GM23338 (cell line): ENCODE measurements at regions not wholly inside any gene's neighbourhood (a gene's known extent, or its start where the extent isn't known, plus 50 kb on each side); places are given as distances from the start of the nearest gene placed in this dataset.
A peak's percentile ranks its signal among the peaks of the same experiment; 100 is the strongest.

Experiments used
- ATAC-seq: fragments of 200-7000 bp; cut with Tn5 transposase; 3 replicates; pipeline ENCODE4 v1.9.1; 2020
- DNase-seq: peaks from one replicate; pipeline ENCODE4 v3.0.0-alpha.2; 2015; ENCODE audit warnings: low spot score
- H2AFZ ChIP-seq: fragments of 200-600 bp; sonication (generic); 2 replicates; pipeline ENCODE4 v1.8.0; 2016; ENCODE audit warnings: antibody characterized with exemption, mild to moderate bottlenecking, moderate library complexity
- H3F3A ChIP-seq: fragments of 200-600 bp; sonication (generic); replicated peaks from 2 replicates; pipeline ENCODE4 v1.8.0; 2017; ENCODE audit warnings: antibody characterized with exemption, mixed run types, low read depth
- H3K27ac ChIP-seq: fragments of 200-600 bp; sonication (generic); 2 replicates; pipeline ENCODE4 v1.6.1; 2016; ENCODE audit warnings: low read depth
- H3K27me3 ChIP-seq: fragments of 200-600 bp; sonication (generic); 2 replicates; pipeline ENCODE4 v1.8.0; 2016; ENCODE audit warnings: mild to moderate bottlenecking, mixed run types, moderate library complexity; ENCODE audit not compliant: insufficient read depth
- H3K36me3 ChIP-seq: fragments of 200-600 bp; sonication (generic); 2 replicates; pipeline ENCODE4 v1.8.0; 2016; ENCODE audit warnings: mild to moderate bottlenecking; ENCODE audit not compliant: insufficient read depth
- H3K4me1 ChIP-seq: fragments of 200-600 bp; sonication (generic); 2 replicates; pipeline ENCODE4 v1.8.0; 2016; ENCODE audit warnings: mild to moderate bottlenecking, moderate library complexity; ENCODE audit not compliant: insufficient read depth
- H3K4me2 ChIP-seq: fragments of 200-600 bp; sonication (generic); 2 replicates; pipeline ENCODE4 v1.7.1; 2017; ENCODE audit warnings: mixed run types
- H3K4me3 ChIP-seq: fragments of 200-600 bp; sonication (generic); 2 replicates; pipeline ENCODE4 v1.6.1; 2016; ENCODE audit warnings: mixed run types
- H3K79me2 ChIP-seq: fragments of 200-600 bp; sonication (generic); replicated peaks from 2 replicates; pipeline ENCODE4 v1.8.0; 2017; ENCODE audit warnings: mild to moderate bottlenecking; ENCODE audit not compliant: insufficient read depth
- H3K9me2 ChIP-seq: fragments of 200-600 bp; sonication (generic); 2 replicates; pipeline ENCODE4 v1.8.0; 2017; ENCODE audit not compliant: insufficient read depth
- H4K20me1 ChIP-seq: fragments of 200-600 bp; sonication (generic); replicated peaks from 2 replicates; pipeline ENCODE4 v1.8.0; 2017; ENCODE audit warnings: mild to moderate bottlenecking; ENCODE audit not compliant: insufficient read depth
- H3K27ac Mint-ChIP-seq: 2 replicates; pipeline ENCODE4 v1.8.0; 2020; ENCODE audit warnings: inconsistent platforms, mild to moderate bottlenecking, moderate library complexity, mixed read lengths
- H3K27me3 Mint-ChIP-seq: 3 replicates; pipeline ENCODE4 v1.8.0; 2022; ENCODE audit warnings: low read depth, mild to moderate bottlenecking, moderate library complexity, mixed read lengths, inconsistent platforms; ENCODE audit not compliant: insufficient read depth, poor library complexity
- H3K36me3 Mint-ChIP-seq: 3 replicates; pipeline ENCODE4 v1.8.0; 2021; ENCODE audit warnings: low read depth, mild to moderate bottlenecking, inconsistent platforms, moderate library complexity, mixed read lengths
- H3K4me1 Mint-ChIP-seq: 3 replicates; pipeline ENCODE4 v1.8.0; 2020; ENCODE audit warnings: mild to moderate bottlenecking, inconsistent platforms, mixed read lengths
- H3K4me3 Mint-ChIP-seq: 3 replicates; pipeline ENCODE4 v1.8.0; 2021; ENCODE audit warnings: moderate library complexity, mild to moderate bottlenecking, inconsistent platforms, mixed read lengths
- H3K9me3 Mint-ChIP-seq: 3 replicates; pipeline ENCODE4 v1.8.0; 2020; ENCODE audit warnings: moderate library complexity, mild to moderate bottlenecking, inconsistent platforms, mixed read lengths
- EZH2phosphoT487 ChIP-seq: fragments of 200-600 bp; sonication (generic); IDR thresholded peaks from one replicate; pipeline ENCODE4 v1.8.1; 2018; ENCODE audit warnings: antibody characterized with exemption; ENCODE audit not compliant: unreplicated experiment
- JUNB ChIP-seq: IDR thresholded peaks from one replicate; pipeline ENCODE4 v1.6.1; 2016; ENCODE audit warnings: antibody characterized with exemption; ENCODE audit not compliant: unreplicated experiment
- REST ChIP-seq: IDR thresholded peaks from one replicate; pipeline ENCODE4 v1.6.1; 2018; ENCODE audit warnings: antibody characterized with exemption; ENCODE audit not compliant: unreplicated experiment
- ZNF114 ChIP-seq: fragments of 250-450 bp; sonication (Bioruptor Pico); IDR thresholded peaks from 2 replicates; pipeline ENCODE4 v1.5.0; 2020; ENCODE audit warnings: mild to moderate bottlenecking, moderate library complexity
- ZNF462 ChIP-seq: fragments of 250-450 bp; sonication (Bioruptor Pico); IDR thresholded peaks from 2 replicates; pipeline ENCODE4 v1.5.0; 2020; ENCODE audit warnings: mild to moderate bottlenecking, moderate library complexity

- no peak for TF ChIP-seq REST
Measured at GRCh38 chr15:62909257-62909656, 133.3 kb upstream of the TPM1 start (continued).

- Histone ChIP-seq H3K4me3 (no peak overlapping the region), H3K4me2 (no peak overlapping the region), H3F3A (no peaks in the 10 kb centered on the region), H3K9me2 (no peaks in the 10 kb centered on the region), H3K4me1 (peaks cover 33% of the 10 kb centered on the region), H2AFZ (0 out of 2 replicates have a peak overlapping the region, but pooled peaks have one; percentile 28), H3K27me3 (no peaks in the 10 kb centered on the region), H3K27ac (peak overlapping the region; percentile 29; the same call in 1 of the 2 replicates), H3K36me3 (no peaks in the 10 kb centered on the region), H3K79me2 (no peaks in the 10 kb centered on the region), H4K20me1 (no peaks in the 10 kb centered on the region)
- peaks cover 9% of the 10 kb centered on the region for H3K27me3 Mint-ChIP-seq
- ATAC-seq, result no peak
- H3K9me3 Mint-ChIP-seq, result no peaks in the 10 kb centered on the region; the same call in 2 of the 3 replicates
- peaks cover 41% of the 10 kb centered on the region for H3K4me1 Mint-ChIP-seq
- no peaks in the 10 kb centered on the region for H3K36me3 Mint-ChIP-seq
- no peak for DNase-seq
- TF ChIP-seq EZH2phosphoT487 (no peak), ZNF114 (CRISPR knock-in tag) (no peak), JUNB (no peak), ZNF462 (CRISPR knock-in tag) (no peak), REST (no peak)
- H3K27ac Mint-ChIP-seq, result no peak overlapping the region
- no peak overlapping the region for H3K4me3 Mint-ChIP-seq
Measured at GRCh38 chr15:62912282-62912681, 130.3 kb upstream of the TPM1 start.
